ENCODE measurements at regions not wholly inside any gene's neighbourhood (a gene's known extent, or its start where the extent isn't known, plus 50 kb on each side); places are given as distances from the start of the nearest gene placed in this dataset.
"Not testable (repeated sequence)": the region's sequence is repeated elsewhere in the genome, so short reads cannot be mapped to it uniquely, and the experiment has no call there.

GRCh38 chr5:37951946-37952721 is 112.3 kb upstream of the GDNF start:
- DNase-seq, result no peak

DNA sequence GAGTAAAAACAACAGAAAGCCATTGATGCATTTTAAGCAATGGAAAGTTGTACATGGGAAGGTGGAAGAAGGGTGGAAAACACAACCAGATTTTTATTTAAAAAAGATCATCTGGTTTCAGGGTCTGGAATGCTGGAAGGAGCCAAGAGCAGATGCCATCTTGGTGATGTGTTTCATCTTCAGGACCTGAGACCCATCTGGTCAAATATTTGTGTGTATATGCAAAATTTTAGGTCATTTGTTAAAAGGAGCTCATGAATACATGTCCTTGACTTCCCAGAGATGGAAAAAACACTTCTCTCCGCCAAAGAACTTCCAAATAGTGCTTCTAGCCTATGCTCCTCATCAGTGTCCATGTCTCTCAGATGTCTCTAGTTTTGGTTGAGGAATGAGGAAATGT is 110.6 kb upstream of the GDNF start:
- DNase-seq, result no peak

DNA sequence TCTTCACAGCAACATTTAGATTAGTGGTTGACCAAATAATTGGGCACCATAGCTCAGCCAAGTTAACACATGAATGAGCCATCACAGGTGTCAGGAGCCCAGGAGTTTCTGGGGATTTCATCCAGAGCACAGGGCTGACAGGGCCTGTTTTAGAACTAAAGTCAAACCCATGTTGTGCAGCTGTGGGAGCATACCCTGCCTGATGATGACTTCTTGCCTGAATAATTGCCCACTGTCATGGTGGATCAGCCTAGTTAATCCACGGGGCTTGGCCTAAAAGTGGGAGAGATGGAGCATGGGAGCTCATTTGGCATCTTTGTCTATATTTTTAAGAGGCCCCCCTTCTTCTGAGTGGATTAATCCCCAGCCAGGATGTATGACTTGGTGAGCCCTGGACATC is 105.6 kb upstream of the GDNF start:
- no peak for DNase-seq

DNA sequence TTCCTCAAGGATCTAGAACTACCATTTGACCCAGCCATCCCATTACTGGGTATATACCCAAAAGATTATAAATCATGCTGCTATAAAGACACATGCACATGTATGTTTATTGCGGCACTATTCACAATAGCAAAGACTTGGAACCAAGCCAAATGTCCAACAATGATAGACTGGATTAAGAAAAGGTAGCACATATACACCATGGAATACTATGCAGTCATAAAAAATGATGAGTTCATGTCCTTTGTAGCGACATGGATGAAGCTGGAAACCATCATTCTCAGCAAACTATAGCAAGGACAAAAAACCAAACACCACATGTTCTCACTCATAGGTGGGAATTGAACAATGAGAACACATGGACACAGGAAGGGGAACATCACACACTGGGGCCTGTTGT is 103.3 kb upstream of the GDNF start:
- not testable (repeated sequence) for DNase-seq

DNA sequence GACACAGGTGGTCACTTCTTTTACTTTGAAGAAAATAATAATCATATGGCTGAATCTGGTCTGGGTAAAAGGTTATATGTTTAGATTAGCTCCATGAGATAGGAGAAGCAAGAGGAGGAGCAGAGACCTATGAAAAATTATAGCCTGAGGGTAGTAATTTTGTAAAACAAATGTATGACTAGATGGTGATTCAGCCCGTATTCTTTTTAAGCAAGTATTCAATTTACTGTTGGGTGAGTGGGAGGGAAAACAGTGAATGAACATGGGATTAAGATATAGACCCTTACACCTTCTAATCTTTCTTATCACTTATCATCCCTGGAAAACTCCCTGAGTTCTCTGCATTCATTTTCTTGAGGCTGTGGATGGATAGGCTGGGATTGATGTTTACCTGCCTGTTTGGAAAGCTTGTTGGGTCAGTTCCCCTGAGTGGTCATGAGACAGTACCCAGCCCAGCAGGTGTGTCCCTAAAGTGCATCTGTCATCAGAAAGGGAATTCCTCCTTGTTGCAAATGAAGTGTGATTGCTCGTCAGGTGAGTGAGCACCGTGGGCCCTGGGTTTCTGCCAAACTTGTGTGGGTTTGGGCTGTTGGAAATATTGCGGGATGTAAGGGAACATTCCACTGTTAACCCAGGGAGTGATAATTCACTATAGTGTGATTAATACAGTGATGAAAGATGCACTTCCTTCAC is 101.2 kb upstream of the GDNF start:
- no peak for DNase-seq

DNA sequence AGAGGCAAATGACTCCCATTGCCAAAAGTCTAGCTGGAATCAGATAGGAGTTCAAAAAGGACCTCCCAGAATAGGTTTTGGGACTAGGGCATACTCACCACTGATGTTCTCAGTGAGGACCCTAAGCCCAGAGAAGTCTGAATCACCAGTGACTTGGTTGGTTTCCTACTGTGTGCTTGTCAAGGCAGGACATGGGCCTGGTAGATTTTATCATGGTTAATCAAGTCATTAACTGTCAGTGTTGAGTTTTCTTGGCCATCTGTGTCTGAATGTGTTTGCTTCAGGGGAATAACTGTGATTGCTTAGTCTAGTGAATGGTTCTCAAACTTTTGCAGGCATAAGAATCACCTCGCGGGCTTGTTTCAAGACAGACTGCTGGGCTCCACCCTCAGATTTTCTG is 99.0 kb upstream of the GDNF start:
- no peak for DNase-seq

DNA sequence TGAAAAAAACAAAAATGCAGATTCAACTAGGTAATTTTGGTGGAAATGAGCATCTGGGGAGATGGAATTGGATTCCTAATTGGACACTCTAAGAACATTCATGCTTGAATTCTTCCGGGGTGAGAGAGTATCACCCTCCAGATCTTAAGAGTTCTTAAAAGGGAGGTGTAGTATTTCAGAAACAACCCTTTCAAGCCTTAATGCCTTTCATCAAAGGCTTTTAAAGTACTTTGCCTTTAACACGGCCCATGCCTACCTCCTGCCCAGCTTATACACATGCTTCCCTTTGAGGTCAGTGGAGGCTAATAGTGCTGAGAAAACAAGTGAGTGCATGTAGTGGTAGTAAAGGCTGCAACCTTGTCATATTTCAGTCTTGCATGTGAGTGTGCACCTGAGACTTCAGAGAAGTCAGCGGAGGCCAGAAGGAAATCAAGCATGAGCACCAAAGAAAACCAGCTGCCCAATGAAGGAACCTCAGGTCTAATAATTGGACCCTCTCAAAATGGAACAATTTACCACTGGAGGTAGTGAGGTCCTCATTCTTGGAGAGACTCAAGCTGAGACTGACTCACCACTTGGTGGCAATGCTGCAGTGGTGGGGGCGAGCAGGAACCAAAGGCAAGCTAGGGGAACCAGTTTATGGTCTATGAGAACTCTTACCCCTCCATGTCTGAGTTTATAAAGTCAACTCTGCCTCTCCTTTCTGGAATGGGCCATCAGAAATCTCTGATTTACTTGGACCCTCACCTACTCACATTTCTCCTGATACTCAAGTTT is 98.4 kb upstream of the GDNF start:
- DNase-seq, result no peak

GRCh38 chr5:37936091-37936490 is 96.2 kb upstream of the GDNF start:
- no peak for DNase-seq

DNA sequence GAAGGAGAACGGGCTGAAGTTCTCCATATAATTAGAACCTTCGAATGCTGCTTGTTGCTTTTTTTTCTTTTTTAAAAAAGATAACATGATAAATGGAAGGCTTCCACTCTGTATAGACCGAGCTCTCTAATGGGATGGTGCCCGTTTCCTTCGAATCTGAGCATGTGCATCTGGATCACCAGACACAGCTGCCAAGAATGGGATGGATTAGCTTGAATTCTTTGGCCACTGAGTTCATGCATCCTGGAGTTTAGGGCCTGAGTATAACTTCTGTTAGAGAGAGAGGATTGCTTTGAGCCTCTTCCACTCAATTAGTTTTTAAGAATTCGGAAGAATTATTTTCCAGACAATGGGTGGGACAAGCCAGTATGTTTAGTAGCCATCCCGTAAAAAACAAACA is 93.7 kb upstream of the GDNF start:
- DNase-seq, result no peak

- no peak for DNase-seq
These were observed 92.6 kb upstream of the GDNF start for GRCh38 chr5:37932450-37932849.

GRCh38 chr5:37931541-37931940 is 91.7 kb upstream of the GDNF start:
- DNase-seq, result no peak

GRCh38 chr5:37930350-37930749 is 90.5 kb upstream of the GDNF start:
- DNase-seq, result no peak

DNA sequence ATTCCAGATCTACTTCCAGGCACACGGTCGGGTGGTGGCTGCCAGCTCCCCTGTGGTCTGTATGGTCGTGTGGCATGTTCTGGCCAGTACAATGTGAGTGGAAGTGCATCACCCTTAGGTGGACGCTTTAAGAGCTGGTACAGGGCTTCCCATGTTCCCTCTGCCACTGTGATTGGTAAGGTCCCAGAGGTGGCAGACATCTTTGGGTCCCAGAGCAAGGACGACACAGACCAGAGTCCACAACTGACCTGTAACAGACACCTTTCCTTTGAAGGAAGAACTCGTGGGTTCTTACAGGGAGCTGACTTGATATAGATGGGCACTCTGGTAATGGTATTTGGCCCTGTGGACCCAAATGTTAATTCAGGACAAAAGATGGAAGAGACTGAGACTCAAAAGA is 90.0 kb upstream of the GDNF start:
- DNase-seq, result no peak

DNA sequence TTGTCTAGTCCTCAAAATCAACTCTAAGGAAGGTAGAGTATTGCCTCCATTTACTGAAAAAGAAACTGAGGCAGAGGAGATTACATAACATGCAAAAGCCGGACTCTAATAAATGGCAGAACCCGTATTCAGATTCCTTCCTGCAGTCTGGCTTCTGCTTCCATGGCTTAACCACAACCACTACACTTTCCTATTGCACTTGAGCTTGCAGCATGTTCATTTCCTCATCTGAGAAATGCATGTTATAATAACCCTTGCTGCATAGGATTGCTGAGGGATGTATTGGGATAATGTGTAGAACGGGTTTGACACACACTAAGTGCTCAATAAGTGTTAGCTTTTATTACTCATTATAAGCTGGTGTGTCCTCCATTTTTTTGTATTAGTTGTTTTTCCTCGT is 87.9 kb upstream of the GDNF start:
- DNase-seq, result not testable (repeated sequence)

DNA sequence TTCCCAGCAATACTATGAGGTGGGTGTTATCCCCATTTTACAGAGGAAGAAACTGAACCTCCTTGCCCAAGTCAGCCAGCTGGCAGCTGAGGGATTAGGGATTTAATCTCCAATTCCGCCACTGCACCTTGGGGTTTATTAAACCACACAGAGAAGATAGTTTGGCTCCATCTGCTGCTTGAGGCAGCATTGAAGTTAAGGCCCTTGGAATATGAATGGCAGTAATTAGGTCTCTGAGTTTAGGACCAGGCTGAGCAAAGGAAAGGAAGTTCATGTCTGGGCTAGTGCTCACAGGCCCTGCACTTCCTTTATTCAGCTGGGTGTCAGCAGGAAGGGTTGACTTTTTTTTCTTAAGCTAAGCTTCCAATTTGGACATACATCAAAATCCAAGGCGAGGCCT is 86.9 kb upstream of the GDNF start:
- DNase-seq, result no peak

DNA sequence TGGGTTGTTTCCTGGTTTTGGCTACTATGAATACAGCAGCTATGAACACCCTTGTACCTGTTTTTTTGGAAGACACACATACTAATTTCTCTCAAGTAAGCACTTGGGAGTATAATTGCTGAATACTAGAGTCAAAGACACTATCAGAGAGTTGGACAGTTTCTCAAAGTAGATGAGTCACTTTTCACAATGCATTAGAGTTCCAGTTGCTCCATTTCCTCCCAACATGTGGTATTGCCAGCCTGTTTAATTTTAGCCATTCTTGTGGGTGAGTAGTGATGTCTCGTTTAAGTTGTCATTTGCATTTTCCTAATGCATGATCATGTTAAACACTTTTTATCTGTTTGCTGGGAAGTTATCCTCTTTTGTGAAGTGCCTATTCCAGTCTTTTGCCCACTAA is 81.6 kb upstream of the GDNF start:
- no peak for DNase-seq

- DNase-seq, result no peak
These were observed 78.6 kb upstream of the GDNF start for GRCh38 chr5:37918424-37918823.

DNA sequence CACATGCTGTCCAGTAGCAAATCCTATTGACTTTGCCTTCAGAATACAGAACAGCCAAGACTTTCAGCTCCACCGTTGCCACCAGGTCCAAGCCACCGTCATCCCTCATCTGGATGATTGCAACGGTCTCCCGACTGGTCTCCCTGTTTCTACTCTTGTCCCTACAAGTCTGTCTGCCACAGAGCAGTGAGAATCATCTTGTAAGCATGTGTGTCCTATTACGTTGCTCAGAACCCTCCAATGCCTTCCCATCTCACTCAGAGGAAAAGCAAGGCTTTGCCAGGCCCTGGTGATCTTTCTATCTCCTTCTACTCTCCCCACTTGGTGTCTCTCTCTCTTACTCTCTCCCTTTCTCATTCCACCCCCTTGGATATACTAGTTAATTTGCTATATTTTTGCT is 76.7 kb upstream of the GDNF start:
- DNase-seq, result no peak

DNA sequence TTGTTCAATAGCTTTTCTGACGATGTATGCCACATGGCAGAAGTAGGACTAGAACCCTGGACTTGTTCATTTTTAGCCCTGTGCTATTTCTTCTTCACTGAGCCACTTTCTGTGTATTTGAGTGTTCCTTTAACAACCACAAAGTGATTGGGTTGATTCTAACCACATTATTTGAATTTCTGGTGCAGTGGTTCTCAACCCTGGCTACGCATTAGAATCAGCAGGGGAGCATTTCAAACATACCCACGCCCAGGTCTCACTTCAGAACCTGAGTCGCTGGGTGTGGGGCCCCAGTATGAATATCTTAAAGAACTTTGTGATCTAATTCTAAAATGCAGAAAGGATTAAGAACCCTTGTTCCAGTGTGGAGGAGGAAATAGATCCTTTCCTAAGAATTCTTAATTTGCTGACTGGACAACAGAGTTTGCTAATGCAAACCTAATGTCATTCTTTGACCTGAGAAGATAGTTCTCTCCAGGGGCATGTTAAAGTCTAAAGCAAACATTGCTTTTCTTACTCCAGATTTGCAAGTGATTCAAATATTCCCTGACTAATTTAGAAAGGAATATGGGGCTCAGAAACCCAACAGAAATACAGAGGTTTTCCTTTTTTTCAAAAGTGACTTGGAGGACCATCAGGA is 75.4 kb upstream of the GDNF start:
- DNase-seq, result no peak

- not testable (repeated sequence) for DNase-seq
These were observed 69.9 kb upstream of the GDNF start for GRCh38 chr5:37909610-37910266.

DNA sequence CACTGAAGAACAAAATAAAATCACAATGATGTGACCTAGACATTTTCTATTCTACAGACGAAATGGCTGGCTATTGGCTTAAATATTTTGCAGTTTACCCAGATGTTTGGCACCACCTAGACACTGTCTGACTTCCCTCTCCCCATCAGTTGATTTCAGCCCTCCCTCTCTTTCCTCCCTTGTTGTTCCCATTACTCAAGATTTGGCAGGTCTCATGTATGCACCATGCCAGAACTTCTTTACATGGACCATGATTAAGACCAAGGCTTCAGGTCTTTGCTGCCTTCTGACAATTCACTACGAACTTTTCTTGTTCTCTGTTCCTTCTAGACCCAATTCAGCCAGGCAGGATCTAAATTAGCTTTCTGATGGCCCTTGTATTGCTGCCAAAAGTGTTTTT is 66.6 kb upstream of the GDNF start:
- DNase-seq, result no peak

DNA sequence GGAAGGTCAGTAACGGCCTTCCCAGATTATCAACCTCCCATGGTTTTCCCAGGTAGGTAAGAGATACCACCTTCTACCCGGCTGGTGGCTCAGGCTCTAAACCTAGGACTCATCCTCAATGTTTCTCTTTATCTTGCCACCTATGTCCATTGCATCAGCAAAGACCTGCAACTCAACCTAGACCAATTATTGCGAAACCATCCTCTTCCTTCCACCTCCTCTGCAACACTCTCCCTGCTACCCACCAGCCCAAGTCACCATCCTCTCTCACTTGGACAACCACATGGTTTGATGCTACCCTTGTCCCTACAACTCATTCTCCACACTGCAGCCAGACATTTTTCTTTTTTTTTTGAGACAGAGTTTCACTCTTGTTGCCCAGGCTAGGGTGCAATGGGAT is 65.4 kb upstream of the GDNF start:
- no peak for DNase-seq

GRCh38 chr5:37902323-37902722 is 62.5 kb upstream of the GDNF start:
- DNase-seq, result no peak

All from OCI-M1 (cell line).